A549 (cell line): ENCODE measurements at regions not wholly inside any gene's neighbourhood (a gene's known extent, or its start where the extent isn't known, plus 50 kb on each side); places are given as distances from the start of the nearest gene placed in this dataset.

Experiments used
- ATAC-seq, 2 experiments: fragments of 200-7000 bp in 1 of 2; fragments of >200 bp in 1 of 2; cut with Nextera tagmentation in 1 of 2; cut with Tn5 transposase in 1 of 2; 3 replicates each; pipeline versions ENCODE4 v1.8.0 to v1.9.1; 2018 to 2020; ENCODE audit warnings: mild to moderate bottlenecking in 1 of 2, moderate library complexity in 1 of 2
- CTCF ChIA-PET: fragments of 300-600 bp; sonication (Branson Sonifier 250); formaldehyde crosslinking; extraction: SDS; loops from one replicate; lab custom pipeline; 2021; ENCODE audit warnings: antibody characterized with exemption, inconsistent platforms; lab: Yijun Ruan, JAX
- POLR2A ChIA-PET: fragments of 350-600 bp; formaldehyde crosslinking; extraction: SDS; loops from one replicate; lab custom pipeline; 2021; ENCODE audit warnings: antibody characterized with exemption, inconsistent platforms; lab: Yijun Ruan, JAX
- DNase-seq, 2 experiments: peaks; one replicate each; pipeline versions ENCODE4 v3.0.0 to v3.0.0-alpha.2; 2011 to 2016; ENCODE audit warnings: low read depth in 1 of 2, low spot score in 1 of 2
- FAIRE-seq: peaks from 2 replicates; lab custom pipeline; 2011; peaks lifted over from hg19 to GRCh38; lab: Jason Lieb, UNC
- H3K27ac ChIP-seq, 2 experiments: fragments of >200 bp; sonication (Bioruptor Twin); formaldehyde crosslinking; 3 replicates each; pipeline ENCODE4 v1.5.1; 2016 to 2017
- H3K4me1 ChIP-seq: fragments of >200 bp; sonication (Bioruptor Twin); formaldehyde crosslinking; 3 replicates; pipeline ENCODE4 v1.6.1; 2016
- H3K4me2 ChIP-seq: fragments of >200 bp; sonication (Bioruptor Twin); formaldehyde crosslinking; 3 replicates; pipeline ENCODE4 v1.6.1; 2016
- H3K4me3 ChIP-seq: fragments of >200 bp; sonication (Bioruptor Twin); formaldehyde crosslinking; 3 replicates; pipeline ENCODE4 v1.5.1; 2016
- H3K9me3 ChIP-seq: fragments of >200 bp; sonication (Bioruptor Twin); formaldehyde crosslinking; 3 replicates; pipeline ENCODE4 v1.6.1; 2016
- BHLHE40 ChIP-seq: IDR thresholded peaks from 2 replicates; pipeline ENCODE4 v1.6.1; 2012; ENCODE audit warnings: low read depth, low read length, inconsistent platforms
- CBX2 ChIP-seq: fragments of 200-600 bp; sonication (generic); IDR thresholded peaks from 2 replicates; pipeline ENCODE4 v1.6.1; 2016; ENCODE audit warnings: low read depth, mild to moderate bottlenecking, borderline replicate concordance
- CHD4 ChIP-seq: fragments of 200-600 bp; sonication (generic); IDR thresholded peaks from 2 replicates; pipeline ENCODE4 v1.6.1; 2016; ENCODE audit warnings: antibody characterized with exemption, mild to moderate bottlenecking, borderline replicate concordance
- EP300 ChIP-seq, 2 experiments: fragments of >200 bp; sonication (Bioruptor Twin); formaldehyde crosslinking; IDR thresholded peaks; 2 replicates in 1 of 2; 3 replicates in 1 of 2; pipeline ENCODE4 v1.6.1; 2016 to 2017
- FOSL2 ChIP-seq, 2 experiments: fragments of 450-650 bp in 1 of 2; fragments of >200 bp in 1 of 2; sonication (Bioruptor Twin) in 1 of 2; formaldehyde crosslinking; IDR thresholded peaks; 2 replicates each; pipeline versions ENCODE4 v1.5.0 to v1.6.1; 2016 to 2020; ENCODE audit warnings: mild to moderate bottlenecking in 1 of 2, moderate library complexity in 1 of 2
- GATA3 ChIP-seq: IDR thresholded peaks from 2 replicates; pipeline ENCODE4 v1.6.1; 2012; ENCODE audit warnings: borderline replicate concordance
- HEYL ChIP-seq: fragments of 250-450 bp; sonication (Bioruptor Pico); IDR thresholded peaks from 2 replicates; pipeline ENCODE4 v1.8.0; 2021; ENCODE audit warnings: mild to moderate bottlenecking, moderate library complexity
- HOXA7 ChIP-seq: fragments of 250-450 bp; sonication (Bioruptor Pico); IDR thresholded peaks from 2 replicates; pipeline ENCODE4 v1.5.0; 2020; ENCODE audit warnings: mild to moderate bottlenecking, moderate library complexity
- HOXB13 ChIP-seq: fragments of 250-450 bp; sonication (Bioruptor Pico); IDR thresholded peaks from 2 replicates; pipeline ENCODE4 v1.5.0; 2020; ENCODE audit warnings: low read depth, mild to moderate bottlenecking, moderate library complexity
- JUN ChIP-seq, 2 experiments: fragments of >200 bp; sonication (Bioruptor Twin); formaldehyde crosslinking; IDR thresholded peaks; 2 replicates in 1 of 2; 3 replicates in 1 of 2; pipeline ENCODE4 v1.6.1; 2016 to 2017
- JUNB ChIP-seq: fragments of >200 bp; sonication (Bioruptor Twin); formaldehyde crosslinking; IDR thresholded peaks from 2 replicates; pipeline ENCODE4 v1.6.1; 2016
- KDM1A ChIP-seq: fragments of 200-600 bp; sonication (generic); IDR thresholded peaks from 2 replicates; pipeline ENCODE4 v1.6.1; 2016; ENCODE audit warnings: low read depth, mild to moderate bottlenecking
- KDM5A ChIP-seq: fragments of 200-600 bp; sonication (generic); IDR thresholded peaks from 2 replicates; pipeline ENCODE4 v1.6.1; 2016; ENCODE audit warnings: antibody characterized with exemption, mild to moderate bottlenecking
- MAFK ChIP-seq: fragments of 450-650 bp; IDR thresholded peaks from 2 replicates; pipeline ENCODE4 v1.6.1; 2014; ENCODE audit not compliant: partially characterized antibody
- NPAS2 ChIP-seq: fragments of 250-450 bp; sonication (Bioruptor Pico); IDR thresholded peaks from 2 replicates; pipeline ENCODE4 v1.8.0; 2022; ENCODE audit warnings: mild to moderate bottlenecking, moderate library complexity, borderline replicate concordance
- NR3C1 ChIP-seq: fragments of >200 bp; sonication (Bioruptor Twin); formaldehyde crosslinking; IDR thresholded peaks from 3 replicates; pipeline ENCODE4 v1.6.1; 2017
- PHF8 ChIP-seq: fragments of 200-600 bp; sonication (generic); IDR thresholded peaks from 2 replicates; pipeline ENCODE4 v1.6.1; 2016; ENCODE audit warnings: low read depth, mild to moderate bottlenecking, antibody characterized with exemption, moderate library complexity, borderline replicate concordance
- RAD21 ChIP-seq, 2 experiments: fragments of >200 bp in 1 of 2; sonication (Bioruptor Twin) in 1 of 2; formaldehyde crosslinking in 1 of 2; IDR thresholded peaks in 1 of 2; conservative IDR thresholded peaks in 1 of 2; 2 replicates in 1 of 2; 3 replicates in 1 of 2; pipeline ENCODE4 v1.6.1; 2012 to 2018; ENCODE audit warnings: inconsistent platforms in 1 of 2
- RNF2 ChIP-seq: fragments of 200-600 bp; sonication (generic); IDR thresholded peaks from 2 replicates; pipeline ENCODE4 v1.6.1; 2016; ENCODE audit warnings: low read depth, mild to moderate bottlenecking, antibody characterized with exemption, moderate library complexity, borderline replicate concordance
- SMC3 ChIP-seq: fragments of >200 bp; sonication (Bioruptor Twin); formaldehyde crosslinking; IDR thresholded peaks from 3 replicates; pipeline ENCODE4 v1.6.1; 2018; ENCODE audit warnings: inconsistent platforms
- SREBF2 ChIP-seq: fragments of 450-650 bp; IDR thresholded peaks from 2 replicates; pipeline ENCODE4 v1.6.1; 2014; ENCODE audit warnings: mild to moderate bottlenecking, moderate library complexity
- TFCP2L1 ChIP-seq: fragments of 250-450 bp; sonication (Bioruptor Pico); IDR thresholded peaks from 2 replicates; pipeline ENCODE4 v1.5.0; 2021; ENCODE audit warnings: mild to moderate bottlenecking
- ZFP36 ChIP-seq: fragments of 450-650 bp; IDR thresholded peaks from 2 replicates; pipeline ENCODE4 v1.6.1; 2014; ENCODE audit warnings: borderline replicate concordance; ENCODE audit not compliant: partially characterized antibody
- ZNF302 ChIP-seq: fragments of 250-450 bp; sonication (Bioruptor Pico); IDR thresholded peaks from 2 replicates; pipeline ENCODE4 v1.9.0; 2021; ENCODE audit warnings: inconsistent platforms, mild to moderate bottlenecking, moderate library complexity
- ZSCAN20 ChIP-seq: fragments of 250-450 bp; sonication (Bioruptor Pico); IDR thresholded peaks from 2 replicates; pipeline ENCODE4 v1.8.0; 2022; ENCODE audit warnings: mild to moderate bottlenecking, moderate library complexity
- WGBS: methylation state at CpG from one replicate; pipeline ENCODE4 v1.1.6; 2017; ENCODE audit errors: missing lambda C conversion rate; 5-methylcytosine and 5-hydroxymethylcytosine counted together
- TF ChIP-seq, protein P1 (sequence below): fragments of 250-450 bp; sonication (Bioruptor Pico); IDR thresholded peaks from 2 replicates; pipeline ENCODE4 v1.5.0; 2021; ENCODE audit warnings: mild to moderate bottlenecking, moderate library complexity, borderline replicate concordance
- TF ChIP-seq, protein P2 (sequence below): fragments of >200 bp; sonication (Bioruptor Twin); formaldehyde crosslinking; IDR thresholded peaks from 3 replicates; pipeline ENCODE4 v1.6.1; 2016
- TF ChIP-seq, protein P3 (sequence below): IDR thresholded peaks from 2 replicates; pipeline ENCODE4 v1.6.1; 2012; ENCODE audit warnings: low read depth, borderline replicate concordance
- TF ChIP-seq, protein P4 (sequence below): fragments of 450-650 bp; IDR thresholded peaks from 2 replicates; pipeline ENCODE4 v1.6.1; 2014; ENCODE audit warnings: antibody characterized with exemption

- Histone ChIP-seq H3K4me2 (no peak overlapping the region), H3K4me1 (no peaks in the 10 kb centered on the region)
- TF ChIP-seq EP300 (IDR thresholded peaks at IDR 0.05), result no peak
- TF ChIP-seq, protein P1, sequence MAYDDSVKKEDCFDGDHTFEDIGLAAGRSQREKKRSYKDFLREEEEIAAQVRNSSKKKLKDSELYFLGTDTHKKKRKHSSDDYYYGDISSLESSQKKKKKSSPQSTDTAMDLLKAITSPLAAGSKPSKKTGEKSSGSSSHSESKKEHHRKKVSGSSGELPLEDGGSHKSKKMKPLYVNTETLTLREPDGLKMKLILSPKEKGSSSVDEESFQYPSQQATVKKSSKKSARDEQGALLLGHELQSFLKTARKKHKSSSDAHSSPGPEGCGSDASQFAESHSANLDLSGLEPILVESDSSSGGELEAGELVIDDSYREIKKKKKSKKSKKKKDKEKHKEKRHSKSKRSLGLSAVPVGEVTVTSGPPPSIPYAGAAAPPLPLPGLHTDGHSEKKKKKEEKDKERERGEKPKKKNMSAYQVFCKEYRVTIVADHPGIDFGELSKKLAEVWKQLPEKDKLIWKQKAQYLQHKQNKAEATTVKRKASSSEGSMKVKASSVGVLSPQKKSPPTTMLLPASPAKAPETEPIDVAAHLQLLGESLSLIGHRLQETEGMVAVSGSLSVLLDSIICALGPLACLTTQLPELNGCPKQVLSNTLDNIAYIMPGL (CRISPR knock-in tag), result no peak
- TF ChIP-seq TFCP2L1 (CRISPR knock-in tag), result no peak
- TF ChIP-seq KDM1A, result no peak
- no peak for TF ChIP-seq KDM5A
- no peak for TF ChIP-seq RNF2
- TF ChIP-seq ZSCAN20 (CRISPR knock-in tag), result no peak
- TF ChIP-seq PHF8, result no peak
- TF ChIP-seq CBX2, result no peak
- no peak for TF ChIP-seq RAD21 (conservative IDR thresholded peaks at IDR 0.05 in 1 of 2, IDR thresholded peaks at IDR 0.05 in 1 of 2)
- TF ChIP-seq MAFK, result no peak
- TF ChIP-seq ZNF302 (CRISPR knock-in tag), result no peak
- no peak for TF ChIP-seq HOXA7 (CRISPR knock-in tag)
- TF ChIP-seq ZFP36, result no peak
- TF ChIP-seq, all 56 proteins: peak for 0
- no peak overlapping the region for H3K4me3 ChIP-seq
- WGBS, result 65% methylated on average over 1 of the region's 1 CpG
- ATAC-seq, result no peak
- ChIA-PET CTCF (interaction anchor here (1.4 kb wide), 1 partner anchor 13 kb away, joined by 4 read pairs; no protein-coding TSS in a partner anchor), POLR2A (no interaction called here)
- no peak for DNase-seq
- H3K27ac ChIP-seq, result no peak overlapping the region
- H3K9me3 ChIP-seq, result peaks cover 5% of the 10 kb centered on the region; the same call in 1 of the 3 replicates
- no peak for FAIRE-seq
Observed at GRCh38 chr20:11734431-11734830, 183.3 kb upstream of the BTBD3 start.

- H3K4me1 ChIP-seq, result no peaks in the 10 kb centered on the region
- no peak for ATAC-seq
- ChIA-PET POLR2A (no interaction called here), CTCF (no interaction called here)
- H3K4me3 ChIP-seq, result no peak overlapping the region
- H3K27ac ChIP-seq, result no peak overlapping the region
- no peak for FAIRE-seq
- WGBS, result 29% methylated on average over 1 of the region's 1 CpG
- no peak for TF ChIP-seq MAFK
- no peak for TF ChIP-seq NPAS2 (CRISPR knock-in tag)
- no peak for TF ChIP-seq SREBF2
- no peak for TF ChIP-seq BHLHE40
- TF ChIP-seq CHD4, result no peak
- no peak for TF ChIP-seq JUNB
- no peak for TF ChIP-seq JUN (IDR thresholded peaks at IDR 0.05)
- no peak for TF ChIP-seq GATA3
- no peak for TF ChIP-seq TFCP2L1 (CRISPR knock-in tag)
- TF ChIP-seq, protein P2, sequence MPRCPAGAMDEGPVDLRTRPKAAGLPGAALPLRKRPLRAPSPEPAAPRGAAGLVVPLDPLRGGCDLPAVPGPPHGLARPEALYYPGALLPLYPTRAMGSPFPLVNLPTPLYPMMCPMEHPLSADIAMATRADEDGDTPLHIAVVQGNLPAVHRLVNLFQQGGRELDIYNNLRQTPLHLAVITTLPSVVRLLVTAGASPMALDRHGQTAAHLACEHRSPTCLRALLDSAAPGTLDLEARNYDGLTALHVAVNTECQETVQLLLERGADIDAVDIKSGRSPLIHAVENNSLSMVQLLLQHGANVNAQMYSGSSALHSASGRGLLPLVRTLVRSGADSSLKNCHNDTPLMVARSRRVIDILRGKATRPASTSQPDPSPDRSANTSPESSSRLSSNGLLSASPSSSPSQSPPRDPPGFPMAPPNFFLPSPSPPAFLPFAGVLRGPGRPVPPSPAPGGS, result no peak
- no peak for TF ChIP-seq NR3C1
- H3K4me2 ChIP-seq, result no peak overlapping the region
- no peak for DNase-seq
- H3K9me3 ChIP-seq, result no peaks in the 10 kb centered on the region
Observed at GRCh38 chr20:11738852-11739251, 178.8 kb upstream of the BTBD3 start.

- H3K4me1 ChIP-seq, result no peaks in the 10 kb centered on the region
- no peak for DNase-seq
- ChIA-PET POLR2A (no interaction called here), CTCF (interaction anchor here (0.7 kb wide), 1 partner anchor 15 kb away, joined by 3 read pairs; no protein-coding TSS in a partner anchor)
- WGBS, result 94% methylated on average over 2 of the region's 2 CpGs
- no peak overlapping the region for H3K27ac ChIP-seq
- no peaks in the 10 kb centered on the region for H3K9me3 ChIP-seq
- TF ChIP-seq HOXB13 (no peak), NPAS2 (CRISPR knock-in tag) (no peak), SMC3 (no peak), HEYL (CRISPR knock-in tag) (no peak), EP300 (IDR thresholded peaks at IDR 0.05) (no peak), NR3C1 (no peak), FOSL2 (IDR thresholded peaks at IDR 0.05) (no peak), FOSL2 (CRISPR knock-in tag; IDR thresholded peaks at IDR 0.05) (no peak), MAFK (no peak)
- TF ChIP-seq, protein P3, sequence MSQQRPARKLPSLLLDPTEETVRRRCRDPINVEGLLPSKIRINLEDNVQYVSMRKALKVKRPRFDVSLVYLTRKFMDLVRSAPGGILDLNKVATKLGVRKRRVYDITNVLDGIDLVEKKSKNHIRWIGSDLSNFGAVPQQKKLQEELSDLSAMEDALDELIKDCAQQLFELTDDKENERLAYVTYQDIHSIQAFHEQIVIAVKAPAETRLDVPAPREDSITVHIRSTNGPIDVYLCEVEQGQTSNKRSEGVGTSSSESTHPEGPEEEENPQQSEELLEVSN, result no peak
- TF ChIP-seq, protein P4, sequence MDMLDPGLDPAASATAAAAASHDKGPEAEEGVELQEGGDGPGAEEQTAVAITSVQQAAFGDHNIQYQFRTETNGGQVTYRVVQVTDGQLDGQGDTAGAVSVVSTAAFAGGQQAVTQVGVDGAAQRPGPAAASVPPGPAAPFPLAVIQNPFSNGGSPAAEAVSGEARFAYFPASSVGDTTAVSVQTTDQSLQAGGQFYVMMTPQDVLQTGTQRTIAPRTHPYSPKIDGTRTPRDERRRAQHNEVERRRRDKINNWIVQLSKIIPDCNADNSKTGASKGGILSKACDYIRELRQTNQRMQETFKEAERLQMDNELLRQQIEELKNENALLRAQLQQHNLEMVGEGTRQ, result no peak
- H3K4me2 ChIP-seq, result no peak overlapping the region
- FAIRE-seq, result no peak
- no peak overlapping the region for H3K4me3 ChIP-seq
- no peak for ATAC-seq
Observed at GRCh38 chr20:11740975-11741374, 176.7 kb upstream of the BTBD3 start.
